ENCODE measurements at regions not wholly inside any gene's neighbourhood (a gene's known extent, or its start where the extent isn't known, plus 50 kb on each side); places are given as distances from the start of the nearest gene placed in this dataset.

- no TSS peak for BruUV-seq (replicated peaks)
- Mint-ChIP-seq H3K4me3 (ENCODE audit: unreplicated experiment) (no peak overlapping the region), H3K9me3 (ENCODE audit: unreplicated experiment) (no peaks in the 10 kb centered on the region), H3K27ac (ENCODE audit: low read depth, unreplicated experiment) (no peak overlapping the region), H3K36me3 (ENCODE audit: insufficient read depth, unreplicated experiment) (no peaks in the 10 kb centered on the region), H3K4me1 (ENCODE audit: insufficient read depth, unreplicated experiment) (no peaks in the 10 kb centered on the region), H3K27me3 (ENCODE audit: insufficient read depth, unreplicated experiment) (no peaks in the 10 kb centered on the region)
- ChIA-PET POLR2A (no interaction called here), CTCF (no interaction called here)
- intact Hi-C loops (cut with micrococcal nuclease) = no loop called here
- no peak for DNase-seq (ENCODE audit: unreplicated experiment)
- no peak for TF ChIP-seq CTCF (IDR thresholded peaks at IDR 0.05; ENCODE audit: unreplicated experiment)
Measured at GRCh38 chr3:176357891-176358290, 839.4 kb downstream of the TBL1XR1 start.

- intact Hi-C loops (cut with micrococcal nuclease) = no loop called here
- Mint-ChIP-seq H3K27me3 (ENCODE audit: insufficient read depth, unreplicated experiment) (no peaks in the 10 kb centered on the region), H3K4me3 (ENCODE audit: unreplicated experiment) (no peak overlapping the region), H3K9me3 (ENCODE audit: unreplicated experiment) (no peaks in the 10 kb centered on the region), H3K4me1 (ENCODE audit: insufficient read depth, unreplicated experiment) (peaks cover 6% of the 10 kb centered on the region), H3K36me3 (ENCODE audit: insufficient read depth, unreplicated experiment) (no peaks in the 10 kb centered on the region), H3K27ac (ENCODE audit: low read depth, unreplicated experiment) (no peak overlapping the region)
- POLR2A ChIA-PET = no interaction called here
- BruUV-seq (replicated peaks) = no TSS peak
- TF ChIP-seq CTCF (IDR thresholded peaks at IDR 0.05; ENCODE audit: unreplicated experiment) = no peak
- no peak for DNase-seq (ENCODE audit: unreplicated experiment)
- CTCF ChIA-PET = no interaction called here
Measured at GRCh38 chr3:176354843-176355242, 842.4 kb downstream of the TBL1XR1 start.

- POLR2A ChIA-PET = no interaction called here
- H3K9me3 Mint-ChIP-seq (ENCODE audit: unreplicated experiment) = no peaks in the 10 kb centered on the region
- no peaks in the 10 kb centered on the region for H3K27me3 Mint-ChIP-seq (ENCODE audit: insufficient read depth, unreplicated experiment)
- no peak overlapping the region for H3K4me3 Mint-ChIP-seq (ENCODE audit: unreplicated experiment)
- no peak overlapping the region for H3K27ac Mint-ChIP-seq (ENCODE audit: low read depth, unreplicated experiment)
- H3K4me1 Mint-ChIP-seq (ENCODE audit: insufficient read depth, unreplicated experiment) = peaks cover 6% of the 10 kb centered on the region
- no TSS peak for BruUV-seq (replicated peaks)
- no peaks in the 10 kb centered on the region for H3K36me3 Mint-ChIP-seq (ENCODE audit: insufficient read depth, unreplicated experiment)
- TF ChIP-seq CTCF (IDR thresholded peaks at IDR 0.05; ENCODE audit: unreplicated experiment) = no peak
- DNase-seq (ENCODE audit: unreplicated experiment) = peak; percentile 41
- CTCF ChIA-PET = no interaction called here
- intact Hi-C loops (cut with micrococcal nuclease) = no loop called here
Measured at GRCh38 chr3:176352716-176353334, 844.5 kb downstream of the TBL1XR1 start.

GRCh38 chr3:176351408-176351807 lies 845.9 kb downstream of the TBL1XR1 start:
- DNase-seq (ENCODE audit: unreplicated experiment) = peak; percentile 55
- BruUV-seq (replicated peaks) = no TSS peak
- no peaks in the 10 kb centered on the region for H3K27me3 Mint-ChIP-seq (ENCODE audit: insufficient read depth, unreplicated experiment)
- no peak overlapping the region for H3K27ac Mint-ChIP-seq (ENCODE audit: low read depth, unreplicated experiment)
- TF ChIP-seq CTCF (IDR thresholded peaks at IDR 0.05; ENCODE audit: unreplicated experiment) = no peak
- intact Hi-C loops (cut with micrococcal nuclease) = no loop called here
- no peaks in the 10 kb centered on the region for H3K9me3 Mint-ChIP-seq (ENCODE audit: unreplicated experiment)
- H3K4me3 Mint-ChIP-seq (ENCODE audit: unreplicated experiment) = no peak overlapping the region
- no peaks in the 10 kb centered on the region for H3K36me3 Mint-ChIP-seq (ENCODE audit: insufficient read depth, unreplicated experiment)
- ChIA-PET POLR2A (no interaction called here), CTCF (no interaction called here)
- peaks cover 6% of the 10 kb centered on the region for H3K4me1 Mint-ChIP-seq (ENCODE audit: insufficient read depth, unreplicated experiment)

Data from MCF 10A (cell line).